HEK293 (cell line): ENCODE measurements at regions not wholly inside any gene's neighbourhood (a gene's known extent, or its start where the extent isn't known, plus 50 kb on each side); places are given as distances from the start of the nearest gene placed in this dataset.

ENCODE experiments used
- CTCF ChIA-PET: fragments of 350-600 bp; formaldehyde crosslinking; extraction: SDS; loops from one replicate; lab custom pipeline; 2021; ENCODE audit warnings: antibody characterized with exemption; lab: Yijun Ruan, JAX
- POLR2A ChIA-PET: fragments of 300-600 bp; formaldehyde crosslinking; extraction: SDS; loops from one replicate; lab custom pipeline; 2020; ENCODE audit warnings: antibody characterized with exemption, inconsistent platforms; lab: Yijun Ruan, JAX
- H3K27ac ChIP-seq: fragments of 200-500 bp; sonication (Bioruptor generic); 2 replicates; pipeline ENCODE4 v1.5.1; 2014; ENCODE audit warnings: low read depth, low read length, control low read depth, inconsistent platforms; ENCODE audit errors: extremely low read depth
- H3K36me3 ChIP-seq, 2 experiments: fragments of 200-500 bp in 1 of 2; sonication (Bioruptor generic) in 1 of 2; 1 replicate in 1 of 2; 2 replicates in 1 of 2; pipeline ENCODE4 v1.5.1; 2014 to 2017; ENCODE audit warnings: inconsistent platforms in 2 of 2, low read length in 2 of 2; ENCODE audit not compliant: control insufficient read depth in 2 of 2, insufficient read depth in 1 of 2
- H3K4me1 ChIP-seq: fragments of 200-500 bp; sonication (Bioruptor generic); 2 replicates; pipeline ENCODE4 v1.5.1; 2014; ENCODE audit warnings: mild to moderate bottlenecking, low read length, inconsistent platforms; ENCODE audit not compliant: control insufficient read depth, insufficient read depth
- H3K4me3 ChIP-seq: 2 replicates; pipeline ENCODE4 v1.5.1; 2011; ENCODE audit warnings: low read depth, mild to moderate bottlenecking, control low read depth, low read length, moderate library complexity
- H3K9me3 ChIP-seq: fragments of 200-500 bp; sonication (Bioruptor generic); 2 replicates; pipeline ENCODE4 v1.5.1; 2014; ENCODE audit warnings: low read depth, low read length, inconsistent platforms; ENCODE audit not compliant: control insufficient read depth, insufficient read depth
- HOXD13 ChIP-seq: sonication (generic); formaldehyde crosslinking; IDR thresholded peaks from 2 replicates; pipeline ENCODE4 v1.8.0; 2022; ENCODE audit warnings: missing genetic modification reagents, borderline replicate concordance
- IKZF3 ChIP-seq: fragments of 450-650 bp; IDR thresholded peaks from 2 replicates; pipeline ENCODE4 v1.5.0; 2018; ENCODE audit warnings: missing biosample characterization, mild to moderate bottlenecking, missing genetic modification characterization, moderate library complexity
- KLF1 ChIP-seq: fragments of 450-650 bp; formaldehyde crosslinking; IDR thresholded peaks from 2 replicates; pipeline ENCODE4 v1.5.1; 2016; ENCODE audit warnings: missing biosample characterization, missing genetic modification characterization
- MZF1 ChIP-seq: fragments of 450-650 bp; formaldehyde crosslinking; IDR thresholded peaks from 2 replicates; pipeline ENCODE4 v1.5.1; 2017; ENCODE audit warnings: missing biosample characterization, missing genetic modification characterization, borderline replicate concordance
- PRDM6 ChIP-seq: fragments of 450-650 bp; formaldehyde crosslinking; IDR thresholded peaks from 2 replicates; pipeline ENCODE4 v1.5.1; 2017; ENCODE audit warnings: missing biosample characterization, missing genetic modification characterization
- TCF7L2 ChIP-seq: IDR thresholded peaks from 2 replicates; pipeline ENCODE4 v1.6.1; 2011; ENCODE audit warnings: low read depth, mild to moderate bottlenecking, inconsistent platforms, low read length, moderate library complexity, borderline replicate concordance
- ZBTB1 ChIP-seq: fragments of 450-650 bp; formaldehyde crosslinking; IDR thresholded peaks from 2 replicates; pipeline ENCODE4 v1.5.1; 2016; ENCODE audit warnings: missing biosample characterization, missing genetic modification characterization
- ZBTB21 ChIP-seq: fragments of 450-650 bp; formaldehyde crosslinking; IDR thresholded peaks from 2 replicates; pipeline ENCODE4 v1.5.1; 2017; ENCODE audit warnings: missing biosample characterization, missing genetic modification characterization
- ZEB2 ChIP-seq: fragments of 450-650 bp; formaldehyde crosslinking; IDR thresholded peaks from 2 replicates; pipeline ENCODE4 v1.5.1; 2016; ENCODE audit warnings: missing biosample characterization, missing genetic modification characterization
- ZNF248 ChIP-seq: fragments of 450-650 bp; formaldehyde crosslinking; IDR thresholded peaks from 2 replicates; pipeline ENCODE4 v1.5.1; 2017; ENCODE audit warnings: missing biosample characterization, missing genetic modification characterization
- ZNF391 ChIP-seq: fragments of 450-650 bp; formaldehyde crosslinking; IDR thresholded peaks from 2 replicates; pipeline ENCODE4 v1.5.1; 2016; ENCODE audit warnings: low read depth, missing biosample characterization, missing genetic modification characterization, borderline replicate concordance
- ZNF394 ChIP-seq: fragments of 450-650 bp; formaldehyde crosslinking; IDR thresholded peaks from 2 replicates; pipeline ENCODE4 v1.5.1; 2016; ENCODE audit warnings: missing biosample characterization, missing genetic modification characterization, mild to moderate bottlenecking, moderate library complexity, borderline replicate concordance
- ZNF629 ChIP-seq: fragments of 450-650 bp; formaldehyde crosslinking; IDR thresholded peaks from 2 replicates; pipeline ENCODE4 v1.5.1; 2017; ENCODE audit warnings: missing biosample characterization, missing genetic modification characterization
- ZNF670 ChIP-seq: fragments of 450-650 bp; formaldehyde crosslinking; IDR thresholded peaks from 2 replicates; pipeline ENCODE4 v1.5.1; 2016; ENCODE audit warnings: missing biosample characterization, missing genetic modification characterization, low read depth
- ZNF785 ChIP-seq: fragments of 450-650 bp; formaldehyde crosslinking; IDR thresholded peaks from 2 replicates; pipeline ENCODE4 v1.5.1; 2016; ENCODE audit warnings: missing biosample characterization, missing genetic modification characterization
- ZSCAN18 ChIP-seq: fragments of 450-650 bp; formaldehyde crosslinking; IDR thresholded peaks from 2 replicates; pipeline ENCODE4 v1.5.1; 2016; ENCODE audit warnings: missing biosample characterization, missing genetic modification characterization
- TF ChIP-seq, protein P1 (sequence below): fragments of 450-650 bp; formaldehyde crosslinking; IDR thresholded peaks from 2 replicates; pipeline ENCODE4 v1.5.1; 2016; ENCODE audit warnings: missing biosample characterization, missing genetic modification characterization, low read depth
- TF ChIP-seq, protein P2 (sequence below): fragments of 450-650 bp; formaldehyde crosslinking; IDR thresholded peaks from 2 replicates; pipeline ENCODE4 v1.5.1; 2016; ENCODE audit warnings: missing biosample characterization, missing genetic modification characterization
- TF ChIP-seq, protein P3 (sequence below): IDR thresholded peaks from 2 replicates; pipeline ENCODE4 v1.6.1; 2011; ENCODE audit warnings: mild to moderate bottlenecking, low read depth, low read length, borderline replicate concordance

DNA sequence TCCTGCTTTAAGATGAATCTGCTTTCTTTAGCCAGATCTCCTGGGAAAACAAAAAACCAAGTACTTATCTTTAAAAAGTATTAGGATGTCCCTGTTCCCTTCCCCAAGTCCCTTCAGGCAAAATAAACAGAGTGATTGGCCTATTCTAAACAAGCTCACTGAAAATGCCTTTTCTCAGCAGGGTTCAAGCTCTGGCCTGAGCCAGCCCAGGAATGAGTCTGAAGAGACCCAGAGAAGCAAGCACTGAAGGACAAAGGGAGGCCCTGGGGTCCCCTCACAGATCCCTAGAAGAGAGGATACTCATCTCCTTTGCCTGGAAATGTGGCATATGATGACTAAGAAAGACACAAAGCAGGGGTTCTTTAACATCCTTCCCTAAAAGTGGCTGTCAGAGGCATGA is 66.8 kb upstream of the MAP1B start (continued):
- TF ChIP-seq ZNF391 (tag by site-specific recombination): no peak
- no peak for TF ChIP-seq HOXD13 (CRISPR knock-in tag)

GRCh38 chr5:72041654-72042053 is 65.6 kb upstream of the MAP1B start:
- ChIA-PET POLR2A (no interaction called here), CTCF (interaction anchor here (0.5 to 0.6 kb wide), 2 partner anchors 23 to 261 kb away, joined by 3 read pairs; no protein-coding TSS in a partner anchor)

DNA sequence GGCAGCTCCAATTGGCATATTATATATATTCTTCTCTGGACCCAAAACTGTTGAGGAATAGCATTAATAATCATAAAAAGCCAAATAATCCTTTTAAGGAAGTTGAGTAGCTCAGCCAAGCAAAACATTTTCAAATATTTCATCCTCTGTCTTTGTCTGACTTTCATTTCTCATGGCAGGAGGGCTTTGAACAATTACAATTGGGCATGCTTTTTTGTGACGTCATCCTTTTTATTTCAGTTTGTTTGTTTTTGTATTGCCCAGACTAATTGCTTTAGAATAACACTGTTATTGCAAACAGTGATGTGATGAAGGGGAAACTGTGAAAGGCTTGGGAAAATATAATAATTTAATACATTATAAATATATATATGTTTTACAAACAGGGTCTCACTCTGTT is 65.2 kb upstream of the MAP1B start:
- Histone ChIP-seq H3K4me1 (no peaks in the 10 kb centered on the region), H3K4me3 (no peak overlapping the region), H3K9me3 (no peaks in the 10 kb centered on the region), H3K36me3 (no peaks in the 10 kb centered on the region), H3K27ac (no peak overlapping the region)
- POLR2A ChIA-PET: no interaction called here
- CTCF ChIA-PET: no interaction called here
- TF ChIP-seq ZNF248 (tag by site-specific recombination) (no peak), ZNF629 (tag by site-specific recombination) (peak; percentile 60), ZBTB21 (tag by site-specific recombination) (0 out of 2 replicates have a peak, but pooled peaks have one; percentile 24), ZBTB1 (tag by site-specific recombination) (no peak), ZEB2 (no peak), ZNF785 (tag by site-specific recombination) (no peak), PRDM6 (0 out of 2 replicates have a peak, but pooled peaks have one; percentile 7)
- TF ChIP-seq, protein P1, sequence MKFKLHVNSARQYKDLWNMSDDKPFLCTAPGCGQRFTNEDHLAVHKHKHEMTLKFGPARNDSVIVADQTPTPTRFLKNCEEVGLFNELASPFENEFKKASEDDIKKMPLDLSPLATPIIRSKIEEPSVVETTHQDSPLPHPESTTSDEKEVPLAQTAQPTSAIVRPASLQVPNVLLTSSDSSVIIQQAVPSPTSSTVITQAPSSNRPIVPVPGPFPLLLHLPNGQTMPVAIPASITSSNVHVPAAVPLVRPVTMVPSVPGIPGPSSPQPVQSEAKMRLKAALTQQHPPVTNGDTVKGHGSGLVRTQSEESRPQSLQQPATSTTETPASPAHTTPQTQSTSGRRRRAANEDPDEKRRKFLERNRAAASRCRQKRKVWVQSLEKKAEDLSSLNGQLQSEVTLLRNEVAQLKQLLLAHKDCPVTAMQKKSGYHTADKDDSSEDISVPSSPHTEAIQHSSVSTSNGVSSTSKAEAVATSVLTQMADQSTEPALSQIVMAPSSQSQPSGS (tag by site-specific recombination): peak; percentile 94
- TF ChIP-seq, all 188 proteins: peak for 4

More at GRCh38 chr5:72041654-72042053, 65.6 kb upstream of the MAP1B start:
- no peaks in the 10 kb centered on the region for H3K9me3 ChIP-seq
- TF ChIP-seq, protein P2, sequence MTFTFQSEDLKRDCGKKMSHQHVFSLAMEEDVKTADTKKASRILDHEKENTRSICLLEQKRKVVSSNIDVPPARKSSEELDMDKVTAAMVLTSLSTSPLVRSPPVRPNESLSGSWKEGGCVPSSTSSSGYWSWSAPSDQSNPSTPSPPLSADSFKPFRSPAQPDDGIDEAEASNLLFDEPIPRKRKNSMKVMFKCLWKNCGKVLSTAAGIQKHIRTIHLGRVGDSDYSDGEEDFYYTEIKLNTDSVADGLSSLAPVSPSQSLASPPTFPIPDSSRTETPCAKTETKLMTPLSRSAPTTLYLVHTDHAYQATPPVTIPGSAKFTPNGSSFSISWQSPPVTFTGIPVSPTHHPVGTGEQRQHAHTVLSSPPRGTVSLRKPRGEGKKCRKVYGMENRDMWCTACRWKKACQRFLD (tag by site-specific recombination): no peak
- no peak for TF ChIP-seq KLF1 (tag by site-specific recombination)
- no peak for TF ChIP-seq ZSCAN18 (tag by site-specific recombination)
- no peak for TF ChIP-seq ZNF670 (tag by site-specific recombination)
- no peak for TF ChIP-seq IKZF3 (tag by site-specific recombination)
- no peak for TF ChIP-seq TCF7L2
- TF ChIP-seq MZF1 (tag by site-specific recombination): no peak
- TF ChIP-seq, protein P3, sequence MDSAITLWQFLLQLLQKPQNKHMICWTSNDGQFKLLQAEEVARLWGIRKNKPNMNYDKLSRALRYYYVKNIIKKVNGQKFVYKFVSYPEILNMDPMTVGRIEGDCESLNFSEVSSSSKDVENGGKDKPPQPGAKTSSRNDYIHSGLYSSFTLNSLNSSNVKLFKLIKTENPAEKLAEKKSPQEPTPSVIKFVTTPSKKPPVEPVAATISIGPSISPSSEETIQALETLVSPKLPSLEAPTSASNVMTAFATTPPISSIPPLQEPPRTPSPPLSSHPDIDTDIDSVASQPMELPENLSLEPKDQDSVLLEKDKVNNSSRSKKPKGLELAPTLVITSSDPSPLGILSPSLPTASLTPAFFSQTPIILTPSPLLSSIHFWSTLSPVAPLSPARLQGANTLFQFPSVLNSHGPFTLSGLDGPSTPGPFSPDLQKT: no peak
- TF ChIP-seq ZNF394 (tag by site-specific recombination): no peak
- no peak overlapping the region for H3K4me3 ChIP-seq
- no peaks in the 10 kb centered on the region for H3K4me1 ChIP-seq
- H3K27ac ChIP-seq: no peak overlapping the region
- no peaks in the 10 kb centered on the region for H3K36me3 ChIP-seq
